ENCODE measurements at regions not wholly inside any gene's neighbourhood (a gene's known extent, or its start where the extent isn't known, plus 50 kb on each side); places are given as distances from the start of the nearest gene placed in this dataset.

DNA sequence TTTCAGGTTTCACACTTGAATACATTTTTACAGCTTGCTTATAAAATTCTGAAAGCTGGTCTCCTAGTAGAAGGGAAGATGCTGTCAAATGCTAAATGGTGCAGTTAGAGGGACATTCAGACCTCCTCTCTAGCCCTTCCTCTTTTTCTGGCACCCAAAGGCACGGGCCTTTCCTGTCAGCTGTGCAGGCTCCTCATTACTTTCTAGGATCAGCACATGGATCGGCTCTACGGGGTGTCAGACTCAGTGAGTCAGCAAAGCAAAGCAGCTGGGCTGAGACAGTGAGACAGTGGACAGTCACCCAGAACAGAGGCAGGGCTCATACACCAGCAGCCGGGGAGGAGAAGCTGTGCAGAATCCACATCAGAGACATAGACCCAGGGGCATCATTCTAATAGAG lies 80.0 kb upstream of the TNC start:
- TF ChIP-seq, protein P1, sequence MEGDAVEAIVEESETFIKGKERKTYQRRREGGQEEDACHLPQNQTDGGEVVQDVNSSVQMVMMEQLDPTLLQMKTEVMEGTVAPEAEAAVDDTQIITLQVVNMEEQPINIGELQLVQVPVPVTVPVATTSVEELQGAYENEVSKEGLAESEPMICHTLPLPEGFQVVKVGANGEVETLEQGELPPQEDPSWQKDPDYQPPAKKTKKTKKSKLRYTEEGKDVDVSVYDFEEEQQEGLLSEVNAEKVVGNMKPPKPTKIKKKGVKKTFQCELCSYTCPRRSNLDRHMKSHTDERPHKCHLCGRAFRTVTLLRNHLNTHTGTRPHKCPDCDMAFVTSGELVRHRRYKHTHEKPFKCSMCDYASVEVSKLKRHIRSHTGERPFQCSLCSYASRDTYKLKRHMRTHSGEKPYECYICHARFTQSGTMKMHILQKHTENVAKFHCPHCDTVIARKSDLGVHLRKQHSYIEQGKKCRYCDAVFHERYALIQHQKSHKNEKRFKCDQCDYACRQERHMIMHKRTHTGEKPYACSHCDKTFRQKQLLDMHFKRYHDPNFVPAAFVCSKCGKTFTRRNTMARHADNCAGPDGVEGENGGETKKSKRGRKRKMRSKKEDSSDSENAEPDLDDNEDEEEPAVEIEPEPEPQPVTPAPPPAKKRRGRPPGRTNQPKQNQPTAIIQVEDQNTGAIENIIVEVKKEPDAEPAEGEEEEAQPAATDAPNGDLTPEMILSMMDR (conservative IDR thresholded peaks at IDR 0.05 in 1 of 2, IDR thresholded peaks at IDR 0.05 in 1 of 2; ENCODE audit: extremely low read depth in 1 of 2, insufficient read depth in 1 of 2, low read depth in 1 of 2, low read length in 2 of 2) = no peak
- TF ChIP-seq EZH2 (IDR thresholded peaks at IDR 0.05; ENCODE audit: borderline replicate concordance, low read length) = no peak

All from mammary epithelial cell (primary cell).